GM18951 (cell line): ENCODE measurements at regions not wholly inside any gene's neighbourhood (a gene's known extent, or its start where the extent isn't known, plus 50 kb on each side); places are given as distances from the start of the nearest gene placed in this dataset.
"Not testable (repeated sequence)": the region's sequence is repeated elsewhere in the genome, so short reads cannot be mapped to it uniquely, and the experiment has no call there.

Source experiments
- POLR2A ChIP-seq: IDR thresholded peaks from 4 replicates; pipeline ENCODE4 v1.6.1; 2011; ENCODE audit warnings: mild to moderate bottlenecking; ENCODE audit not compliant: insufficient read length, insufficient read depth; ENCODE audit errors: extremely low read depth
- in situ Hi-C: fragments of 300-500 bp; cut with MboI; formaldehyde crosslinking; loops from one replicate; pipeline ENCODE4 v1.12.0; 2022; ENCODE audit warnings: low sequenced_read_pairs, mixed read lengths, inconsistent platforms; ENCODE audit not compliant: unreplicated experiment

- in situ Hi-C loops = no loop called here
- TF ChIP-seq POLR2A = no peak
Observed at GRCh38 chr2:234193977-234194563, 143.6 kb downstream of the SPP2 start.

DNA sequence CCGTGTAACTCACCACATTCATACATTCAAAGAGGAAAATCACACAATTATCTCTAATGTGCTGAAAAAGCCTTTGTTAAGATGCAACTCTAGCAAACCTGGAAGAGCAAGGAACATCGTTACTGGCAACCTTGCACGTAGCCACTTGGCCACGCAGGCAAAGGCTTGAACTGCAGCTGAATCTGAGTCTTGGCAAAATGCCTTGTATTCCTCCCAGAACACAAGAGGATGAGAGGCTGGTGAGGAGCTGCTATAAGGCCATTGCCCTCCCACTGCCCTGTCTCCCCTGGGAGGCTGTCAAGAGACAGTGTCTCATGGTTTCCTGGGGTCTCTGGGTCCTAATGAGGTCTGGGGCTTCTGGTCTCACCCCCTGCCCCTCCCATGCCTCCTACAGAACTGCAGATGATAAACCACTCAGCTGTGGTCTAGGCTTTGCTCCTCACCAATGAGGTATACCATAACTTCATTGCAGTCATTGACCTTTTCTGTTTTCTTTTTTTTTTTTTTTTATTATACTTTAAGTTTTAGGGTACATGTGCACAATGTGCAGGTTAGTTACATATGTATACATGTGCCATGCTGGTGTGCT lies 141.4 kb downstream of the SPP2 start:
- in situ Hi-C loops = no loop called here
- no peak for TF ChIP-seq POLR2A

DNA sequence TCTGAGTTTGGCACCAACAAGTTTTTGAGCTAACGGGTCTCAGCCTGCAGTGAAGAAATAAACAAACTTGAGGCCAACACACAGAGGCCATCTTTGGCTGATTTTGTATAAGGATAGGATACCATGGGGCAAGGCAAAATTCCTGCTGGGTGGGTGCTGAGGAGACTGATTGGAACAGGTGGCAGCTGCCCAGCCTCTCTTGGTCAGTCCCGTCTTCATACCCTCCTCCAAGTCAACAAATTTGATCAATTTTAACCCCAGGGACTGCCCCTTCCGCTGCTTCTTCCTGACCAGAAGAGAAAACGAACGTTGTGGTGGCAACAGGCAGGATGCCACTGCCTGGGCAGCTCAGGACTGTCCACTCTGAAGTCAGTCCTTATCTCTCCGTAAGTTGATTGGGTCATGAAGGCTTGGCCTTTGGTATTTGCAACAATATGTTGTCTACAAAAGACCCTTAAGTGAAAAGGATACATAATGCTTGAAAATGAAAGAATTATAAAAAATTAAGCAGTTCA lies 139.3 kb downstream of the SPP2 start:
- in situ Hi-C loops = no loop called here
- TF ChIP-seq POLR2A = no peak

GRCh38 chr2:234189230-234189629 lies 138.7 kb downstream of the SPP2 start:
- TF ChIP-seq POLR2A = no peak
- in situ Hi-C loops = no loop called here

DNA sequence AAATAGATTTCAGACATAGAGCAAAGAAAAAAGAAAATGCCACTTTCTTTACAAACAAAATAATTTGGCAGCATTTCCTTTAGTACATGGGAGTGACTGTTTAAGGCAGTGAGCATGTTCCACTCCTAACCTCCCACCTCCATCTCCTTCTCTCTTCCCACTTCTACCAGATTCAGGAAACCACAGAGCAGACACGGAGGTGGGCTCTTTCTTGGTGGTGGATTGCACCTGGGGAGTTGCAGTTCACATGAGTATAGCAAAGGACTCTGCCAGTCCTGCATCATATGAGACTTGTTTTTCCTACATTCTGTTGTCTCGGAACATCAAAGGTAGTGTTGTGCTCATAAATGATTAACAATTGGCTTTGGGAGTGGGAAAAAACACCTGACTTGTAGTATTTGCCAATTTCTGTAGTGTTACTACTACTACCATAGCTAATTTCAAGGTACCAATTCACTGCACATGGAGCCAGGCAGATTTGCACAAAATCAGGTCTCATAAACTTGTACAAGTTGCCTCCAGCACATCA lies 137.2 kb downstream of the SPP2 start:
- in situ Hi-C loops = no loop called here
- no peak for TF ChIP-seq POLR2A

DNA sequence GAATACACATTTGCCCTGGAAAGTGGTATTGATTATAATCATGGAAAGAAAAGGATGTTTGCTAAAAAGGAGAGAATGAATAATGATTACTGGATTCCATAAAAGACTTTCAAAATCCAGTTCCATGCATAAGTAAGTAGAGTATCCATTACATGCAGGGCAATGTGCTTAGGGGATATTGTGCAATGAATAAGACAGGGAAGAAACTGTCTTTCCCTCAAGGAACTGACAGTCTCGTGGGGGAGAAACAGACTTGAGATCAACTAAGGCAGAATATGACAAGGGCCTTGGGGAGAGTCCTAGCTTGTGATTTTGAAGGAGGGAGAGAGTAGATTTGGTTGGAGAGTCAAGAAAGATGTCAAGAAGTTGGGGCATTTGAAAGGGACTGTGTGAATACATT lies 130.6 kb downstream of the SPP2 start:
- TF ChIP-seq POLR2A = no peak
- in situ Hi-C loops = no loop called here

- in situ Hi-C loops = no loop called here
- no peak for TF ChIP-seq POLR2A
Observed at GRCh38 chr2:234179031-234179363, 128.5 kb downstream of the SPP2 start.

DNA sequence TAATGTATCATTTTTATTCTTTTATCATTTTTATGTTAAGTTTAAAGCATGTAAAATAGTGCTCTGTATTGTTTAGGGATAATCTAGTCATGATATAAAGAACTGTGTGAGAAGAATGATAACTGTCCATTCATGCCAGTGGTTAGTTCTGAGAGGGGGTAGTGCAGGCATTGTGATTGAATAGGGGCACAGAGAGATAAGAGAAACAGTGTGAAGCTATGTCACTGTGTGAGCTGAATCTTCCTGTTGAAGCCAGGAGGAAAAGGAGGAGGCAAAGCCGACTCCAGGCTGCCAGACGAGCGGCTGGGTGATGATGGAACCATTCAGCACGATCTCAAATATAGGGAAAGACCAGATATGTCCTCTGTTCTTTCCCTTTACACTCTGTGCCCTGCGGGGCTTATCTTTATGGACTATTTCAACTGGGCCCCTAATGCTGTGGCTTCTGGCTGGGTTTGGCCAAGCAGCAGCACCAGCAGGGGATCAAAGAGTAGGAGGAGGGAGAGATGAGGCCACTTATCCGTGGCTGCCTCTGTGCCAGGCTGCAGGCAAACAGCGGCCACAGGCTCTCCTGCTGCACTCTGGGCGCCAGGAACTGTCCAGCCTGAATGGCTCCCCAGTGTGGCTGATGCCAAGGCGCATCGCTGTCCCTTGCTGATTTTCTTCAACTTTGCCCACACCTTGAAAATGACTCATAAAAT lies 128.0 kb downstream of the SPP2 start:
- TF ChIP-seq POLR2A = no peak
- in situ Hi-C loops = no loop called here

DNA sequence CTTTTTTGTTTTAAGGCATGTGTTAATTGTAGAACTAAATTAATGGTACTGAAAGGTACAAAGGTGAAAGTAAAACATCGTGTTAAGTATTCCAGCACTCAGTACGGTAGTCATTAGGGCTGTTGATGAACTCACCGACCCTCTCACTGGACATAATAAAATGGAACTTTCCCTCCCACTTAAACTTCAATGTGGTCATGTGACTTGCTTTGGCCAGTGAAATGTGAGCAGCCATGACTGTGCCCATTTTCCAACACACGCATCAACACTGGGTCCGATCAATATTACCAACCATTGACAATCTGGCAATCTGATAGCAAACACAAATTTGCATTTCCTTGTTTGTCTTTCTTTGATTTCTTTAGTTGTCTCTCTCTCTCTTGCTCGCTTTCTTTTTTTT lies 125.1 kb downstream of the SPP2 start:
- no peak for TF ChIP-seq POLR2A
- in situ Hi-C loops = no loop called here

- no peak for TF ChIP-seq POLR2A
- in situ Hi-C loops = no loop called here
Observed at GRCh38 chr2:234174742-234175141, 124.2 kb downstream of the SPP2 start.

GRCh38 chr2:234172532-234172931 lies 122.0 kb downstream of the SPP2 start:
- TF ChIP-seq POLR2A = no peak
- in situ Hi-C loops = no loop called here

DNA sequence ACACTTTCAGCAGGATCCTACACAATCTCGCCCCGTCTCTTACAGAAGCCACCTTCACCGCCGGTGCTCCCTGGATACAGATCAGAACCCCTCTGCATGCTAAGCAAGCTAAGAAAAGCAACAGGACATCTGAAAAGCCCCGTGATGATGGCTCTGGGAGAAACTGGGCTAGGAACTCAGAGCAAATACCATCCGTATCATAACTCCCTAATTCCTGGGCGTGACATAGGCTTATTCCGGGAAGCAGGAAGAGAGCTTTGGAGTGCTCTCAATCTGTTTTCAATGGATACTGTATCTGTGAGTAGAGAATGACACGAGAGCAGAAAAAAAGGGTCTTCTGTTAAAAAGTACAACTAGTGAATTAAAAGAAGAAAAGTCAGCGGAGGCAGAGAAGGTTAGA lies 121.6 kb downstream of the SPP2 start:
- in situ Hi-C loops = no loop called here
- no peak for TF ChIP-seq POLR2A

DNA sequence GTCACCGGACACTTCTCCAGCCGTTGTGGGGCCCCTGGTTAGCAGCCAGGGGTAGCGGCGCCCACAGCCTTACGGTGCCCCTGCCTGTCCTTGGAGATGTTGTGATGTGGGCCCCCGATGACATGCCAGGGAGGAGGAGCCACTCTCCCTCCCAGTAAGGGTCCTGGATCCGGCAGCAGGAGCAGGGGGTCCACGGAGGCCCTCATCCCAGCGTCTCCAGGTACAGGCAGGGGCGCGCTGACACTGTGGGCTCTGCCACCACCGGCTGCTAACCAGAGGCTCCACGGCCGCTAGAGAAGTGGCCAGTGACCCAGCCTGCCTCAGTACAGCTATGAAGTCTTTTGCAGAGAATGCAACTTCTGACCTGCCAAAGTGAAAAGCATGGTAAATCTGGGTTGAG lies 121.2 kb downstream of the SPP2 start:
- in situ Hi-C loops = no loop called here
- no peak for TF ChIP-seq POLR2A

GRCh38 chr2:234169674-234170073 lies 119.2 kb downstream of the SPP2 start:
- in situ Hi-C loops = no loop called here
- no peak for TF ChIP-seq POLR2A

DNA sequence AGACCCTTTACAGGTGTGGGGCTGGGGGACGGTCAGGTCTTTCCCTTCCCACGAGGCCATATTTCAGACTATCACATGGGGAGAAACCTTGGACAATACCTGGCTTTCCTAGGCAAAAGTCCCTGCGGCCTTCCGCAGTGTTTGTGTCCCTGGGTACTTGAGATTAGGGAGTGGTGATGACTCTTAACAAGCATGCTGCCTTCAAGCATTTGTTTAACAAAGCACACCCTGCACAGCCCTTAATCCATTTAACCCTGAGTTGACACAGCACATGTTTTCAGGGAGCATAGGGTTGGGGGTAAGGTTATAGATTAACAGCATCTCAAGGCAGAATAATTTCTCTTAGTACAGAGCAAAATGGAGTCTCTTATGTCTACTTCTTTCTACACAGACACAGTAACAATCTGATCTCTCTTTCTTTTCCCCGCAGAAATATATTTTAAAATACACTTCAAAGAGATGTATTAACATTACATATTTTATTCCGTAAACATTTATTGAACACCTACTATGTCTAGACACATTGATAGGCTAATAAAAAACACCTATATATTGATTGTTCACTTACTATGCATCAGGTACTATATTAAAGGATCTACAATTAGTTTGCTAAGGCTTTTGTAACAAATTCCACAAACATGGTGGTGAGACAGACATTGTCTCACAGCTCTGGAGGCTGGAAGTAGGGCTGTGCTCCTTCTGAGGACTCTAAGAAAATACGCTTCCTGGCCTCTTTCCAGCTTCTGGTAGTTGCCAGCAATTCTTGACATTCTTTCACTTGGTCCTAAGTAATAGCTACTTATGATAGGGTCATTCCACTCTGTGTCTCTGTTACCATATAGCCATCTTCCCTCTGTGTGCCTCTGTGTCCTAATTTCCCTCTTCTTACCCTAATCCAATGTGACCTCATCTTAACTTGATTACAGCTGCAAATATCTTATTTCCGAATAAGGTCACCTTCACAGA lies 118.4 kb downstream of the SPP2 start:
- in situ Hi-C loops = not testable (repeated sequence)
